ENCODE measurements at regions not wholly inside any gene's neighbourhood (a gene's known extent, or its start where the extent isn't known, plus 50 kb on each side); places are given as distances from the start of the nearest gene placed in this dataset.
A peak's percentile ranks its signal among the peaks of the same experiment; 100 is the strongest.

- TF ChIP-seq CTCF (IDR thresholded peaks at IDR 0.05; ENCODE audit: borderline replicate concordance, insufficient read depth, low read depth, low read length): no peak
- no peak overlapping the region for H3K4me3 ChIP-seq (ENCODE audit: low read depth, low read length)
These were observed 66.2 kb upstream of the LMO1 start for GRCh38 chr11:8329847-8330361.

- TF ChIP-seq CTCF (IDR thresholded peaks at IDR 0.05; ENCODE audit: borderline replicate concordance, insufficient read depth, low read depth, low read length): no peak
- H3K4me3 ChIP-seq (ENCODE audit: low read depth, low read length): no peak overlapping the region
These were observed 65.7 kb upstream of the LMO1 start for GRCh38 chr11:8329336-8329735.

- H3K4me3 ChIP-seq (ENCODE audit: low read depth, low read length): no peak overlapping the region
- TF ChIP-seq CTCF (IDR thresholded peaks at IDR 0.05; ENCODE audit: borderline replicate concordance, insufficient read depth, low read depth, low read length): peak; percentile 94
These were observed 65.2 kb upstream of the LMO1 start for GRCh38 chr11:8328848-8329330.

- TF ChIP-seq CTCF (IDR thresholded peaks at IDR 0.05; ENCODE audit: borderline replicate concordance, insufficient read depth, low read depth, low read length): no peak
- no peak overlapping the region for H3K4me3 ChIP-seq (ENCODE audit: low read depth, low read length)
These were observed 64.6 kb upstream of the LMO1 start for GRCh38 chr11:8328231-8328794.

- H3K4me3 ChIP-seq (ENCODE audit: low read depth, low read length): no peak overlapping the region
- no peak for TF ChIP-seq CTCF (IDR thresholded peaks at IDR 0.05; ENCODE audit: borderline replicate concordance, insufficient read depth, low read depth, low read length)
These were observed 64.1 kb upstream of the LMO1 start for GRCh38 chr11:8327761-8328192.

GRCh38 chr11:8326337-8326736 lies 62.7 kb upstream of the LMO1 start:
- no peak overlapping the region for H3K4me3 ChIP-seq (ENCODE audit: low read depth, low read length)
- no peak for TF ChIP-seq CTCF (IDR thresholded peaks at IDR 0.05; ENCODE audit: borderline replicate concordance, insufficient read depth, low read depth, low read length)

- H3K4me3 ChIP-seq (ENCODE audit: low read depth, low read length): no peak overlapping the region
- TF ChIP-seq CTCF (IDR thresholded peaks at IDR 0.05; ENCODE audit: borderline replicate concordance, insufficient read depth, low read depth, low read length): no peak
These were observed 62.1 kb upstream of the LMO1 start for GRCh38 chr11:8325591-8326304.

Measured in GM12875 (cell line).